Adrenal gland (tissue), 9 donors: ENCODE measurements at regions not wholly inside any gene's neighbourhood (a gene's known extent, or its start where the extent isn't known, plus 50 kb on each side); places are given as distances from the start of the nearest gene placed in this dataset.

Experiments
- DNase-seq, 7 donors: peaks; one replicate each; pipeline ENCODE4 v3.0.0-alpha.2; 2019 to 2020
- H3K27ac ChIP-seq, 5 donors: fragments of 200-600 bp; sonication (generic) in 4 of 5; 1 replicate in 3 of 5; 2 replicates in 2 of 5; pipeline versions ENCODE4 v1.5.1 to v1.8.0; 2016 to 2020; ENCODE audit warnings: mild to moderate bottlenecking in 1 of 5
- H3K27me3 ChIP-seq: fragments of 200-600 bp; 2 replicates; pipeline ENCODE4 v1.8.0; 2021
- H3K36me3 ChIP-seq, 2 donors: fragments of 200-600 bp; replicated peaks in 1 of 2; 1 replicate in 1 of 2; 2 replicates in 1 of 2; pipeline versions ENCODE4 v1.5.1 to v1.8.0; 2018 to 2022
- H3K4me1 ChIP-seq, 2 donors: fragments of 200-600 bp; replicated peaks in 1 of 2; 1 replicate in 1 of 2; 2 replicates in 1 of 2; pipeline versions ENCODE4 v1.5.1 to v1.8.0; 2018 to 2021
- H3K4me3 ChIP-seq, 4 donors: fragments of 200-600 bp; sonication (generic) in 3 of 4; one replicate each; pipeline ENCODE4 v1.5.1; 2016 to 2018
- H3K9me3 ChIP-seq, 3 donors: fragments of 200-600 bp; sonication (generic) in 1 of 3; replicated peaks in 1 of 3; 1 replicate in 2 of 3; 2 replicates in 1 of 3; pipeline versions ENCODE4 v1.5.1 to v1.8.0; 2016 to 2021
- CTCF ChIP-seq, 6 experiments: fragments of 450-650 bp in 4 of 6; fragments of 200-600 bp in 2 of 6; sonication (generic) in 1 of 6; IDR thresholded peaks; 1 replicate in 5 of 6; 2 replicates in 1 of 6; pipeline versions ENCODE4 v1.5.1 to v1.8.0; 2016 to 2021; ENCODE audit warnings: antibody characterized with exemption in 6 of 6, mild to moderate bottlenecking in 2 of 6, moderate library complexity in 1 of 6
- POLR2A ChIP-seq, 2 donors: fragments of 450-650 bp; IDR thresholded peaks; one replicate each; pipeline ENCODE4 v1.6.1; 2017; ENCODE audit warnings: antibody characterized with exemption in 2 of 2, mild to moderate bottlenecking in 2 of 2, moderate library complexity in 1 of 2
- WGBS, 4 donors: extraction: QIAGEN DNeasy Blood & Tissue Kit in 2 of 4; methylation state at CpG; one replicate each; pipeline versions ENCODE4 v1.1.5 to v1.1.7; 2013 to 2017; 5-methylcytosine and 5-hydroxymethylcytosine counted together
- intact Hi-C, 2 donors: fragments of 100-400 bp; cut with DNase I; formaldehyde crosslinking; loops; one replicate each; pipeline versions ENCODE4 v1.14.1 to v1.15.0; 2022 to 2023
- donor health status: healthy with polysubstance abuse.
- donor health status: Bipolar disorder and iron deficiency.
- donor health status: DM: yes; HTN: yes; CAD: no.
- donor health status: DM: no; HTN: no; CAD: no.
- donor health status: DM: no; HTN: no; CAD: no.

DNA sequence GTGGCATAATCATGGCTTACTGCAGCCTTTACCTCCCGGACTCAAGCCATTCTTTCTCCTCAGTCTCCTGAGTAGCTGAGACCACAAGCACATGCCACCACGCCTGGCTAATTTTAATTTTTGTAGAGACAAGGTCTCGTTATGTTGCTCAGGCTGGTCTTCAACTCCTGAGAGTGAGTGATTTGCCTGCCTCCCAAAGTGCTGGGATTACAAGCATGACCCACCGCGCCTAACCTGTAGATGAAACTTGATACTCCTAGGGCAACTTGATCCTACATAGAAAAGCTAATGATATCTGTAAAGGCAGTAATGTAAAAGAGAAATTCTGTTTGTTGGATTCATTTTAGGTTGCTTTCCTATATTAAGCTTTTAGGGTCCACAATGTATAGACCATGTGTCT lies 391.9 kb upstream of the THRB start:
- Histone ChIP-seq H3K27me3 (no peaks in the 10 kb centered on the region), H3K36me3 (no peaks in the 10 kb centered on the region), H3K4me3 (no peak overlapping the region), H3K27ac (no peak overlapping the region), H3K4me1 (no peaks in the 10 kb centered on the region), H3K9me3 (no peaks in the 10 kb centered on the region)
- intact Hi-C loops: no loop called here
- TF ChIP-seq POLR2A (IDR thresholded peaks at IDR 0.05) (no peak), CTCF (IDR thresholded peaks at IDR 0.05) (no peak)
- 55 to 79% (median 69%) methylated on average over 5 of the region's 5 CpGs for WGBS, 4 donors
- DNase-seq: no peak

- Histone ChIP-seq H3K4me1 (no peaks in the 10 kb centered on the region), H3K36me3 (no peaks in the 10 kb centered on the region), H3K4me3 (no peak overlapping the region), H3K27ac (no peak overlapping the region), H3K9me3 (no peaks in the 10 kb centered on the region), H3K27me3 (no peaks in the 10 kb centered on the region)
- intact Hi-C loops: no loop called here
- DNase-seq: no peak
- WGBS, 4 donors: 55 to 93% (median 74%) methylated on average over 1 of the region's 1 CpG
- no peak for TF ChIP-seq POLR2A (IDR thresholded peaks at IDR 0.05)
- TF ChIP-seq CTCF (IDR thresholded peaks at IDR 0.05): no peak
These were observed 395.4 kb upstream of the THRB start for GRCh38 chr3:24890012-24890411.

GRCh38 chr3:24899373-24899772 lies 404.7 kb upstream of the THRB start:
- H3K36me3 ChIP-seq: no peaks in the 10 kb centered on the region
- no peaks in the 10 kb centered on the region for H3K9me3 ChIP-seq
- TF ChIP-seq POLR2A (IDR thresholded peaks at IDR 0.05): no peak
- no peak for TF ChIP-seq CTCF (IDR thresholded peaks at IDR 0.05)
- H3K4me1 ChIP-seq: no peaks in the 10 kb centered on the region
- no peak for DNase-seq
- intact Hi-C loops: no loop called here
- H3K27ac ChIP-seq: no peak overlapping the region
- H3K27me3 ChIP-seq: no peaks in the 10 kb centered on the region
- H3K4me3 ChIP-seq: no peak overlapping the region
- 60 to 75% (median 66%) methylated on average over 4 of the region's 4 CpGs for WGBS, 4 donors

DNA sequence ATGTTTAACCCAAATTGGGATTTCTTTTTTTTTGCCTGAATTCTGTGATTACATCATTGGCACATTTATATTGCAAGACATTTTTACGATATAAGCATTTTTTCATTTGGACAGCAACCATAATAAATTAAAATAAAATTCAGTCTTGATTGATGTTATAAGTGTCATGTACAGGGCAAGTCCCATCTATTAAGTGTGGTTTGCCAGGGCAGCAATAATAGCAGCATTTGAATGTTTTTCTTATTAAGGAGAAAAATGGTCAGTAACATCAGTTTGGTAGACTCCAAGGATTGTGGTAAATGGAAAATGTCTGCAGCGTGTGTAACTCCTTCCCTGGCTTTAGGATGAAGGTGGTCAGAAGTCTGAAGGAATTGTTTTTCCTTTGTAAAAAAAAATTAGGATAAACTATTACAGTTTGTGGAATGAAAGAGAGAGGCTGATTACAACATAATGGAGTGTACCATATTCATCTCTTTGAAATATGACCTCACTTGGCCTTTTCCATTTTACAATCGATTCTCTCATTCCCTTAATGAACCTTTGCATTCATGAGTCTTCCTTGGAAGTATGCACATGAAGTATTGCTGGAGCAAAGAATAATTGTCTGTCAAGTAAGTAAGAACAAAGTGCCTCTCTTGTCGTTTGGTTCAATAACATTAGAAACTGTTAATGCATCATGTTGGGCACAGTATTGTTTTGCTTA lies 405.4 kb upstream of the THRB start:
- no peak overlapping the region for H3K4me3 ChIP-seq
- H3K4me1 ChIP-seq: no peaks in the 10 kb centered on the region
- no peak for DNase-seq
- no peaks in the 10 kb centered on the region for H3K9me3 ChIP-seq
- H3K27ac ChIP-seq: no peak overlapping the region
- 39 to 50% (median 41%) methylated on average over 4 of the region's 4 CpGs for WGBS, 4 donors
- no peaks in the 10 kb centered on the region for H3K27me3 ChIP-seq
- TF ChIP-seq CTCF (IDR thresholded peaks at IDR 0.05) (no peak), POLR2A (IDR thresholded peaks at IDR 0.05) (no peak)
- intact Hi-C loops: no loop called here
- H3K36me3 ChIP-seq: no peaks in the 10 kb centered on the region
